Vagina (tissue), 2 donors: ENCODE measurements at regions not wholly inside any gene's neighbourhood (a gene's known extent, or its start where the extent isn't known, plus 50 kb on each side); places are given as distances from the start of the nearest gene placed in this dataset.

Experiments used
- POLR2A ChIP-seq, 2 donors: fragments of 450-650 bp; IDR thresholded peaks; one replicate each; pipeline ENCODE4 v1.6.1; 2017; ENCODE audit warnings: antibody characterized with exemption in 2 of 2, mild to moderate bottlenecking in 2 of 2, moderate library complexity in 2 of 2
- POLR2AphosphoS5 ChIP-seq, 2 donors: sonication (generic); formaldehyde crosslinking; IDR thresholded peaks; one replicate each; pipeline ENCODE4 v1.9.0; 2017; ENCODE audit warnings: antibody characterized with exemption in 2 of 2, mild to moderate bottlenecking in 2 of 2, low read depth in 1 of 2; ENCODE audit not compliant: insufficient read depth in 1 of 2

DNA sequence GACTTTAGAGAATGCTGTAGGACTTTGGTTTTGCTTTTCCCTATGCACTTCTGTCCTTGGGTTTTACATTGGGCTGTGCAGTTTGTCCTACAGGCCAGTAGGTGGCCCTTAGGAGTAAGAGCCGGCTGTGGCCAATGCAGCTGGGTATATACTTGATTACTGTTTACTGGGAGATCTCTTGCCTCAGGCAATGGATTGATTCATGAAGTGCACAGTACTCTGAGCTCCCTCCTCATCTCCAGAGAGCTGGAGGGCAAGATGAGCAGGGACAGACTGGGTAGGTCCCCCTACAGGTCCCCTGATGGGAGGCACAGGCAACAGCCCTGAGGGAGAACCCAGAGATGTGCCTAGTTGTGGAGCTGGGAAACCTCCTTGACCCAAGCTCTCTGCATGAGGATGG is 103.8 kb upstream of the QRFPR start:
- TF ChIP-seq POLR2AphosphoS5 (IDR thresholded peaks at IDR 0.05; ENCODE audit: insufficient read depth in 1 of 2, low read depth in 1 of 2) (no peak), POLR2A (IDR thresholded peaks at IDR 0.05) (no peak)
